H1 (cell line): ENCODE measurements at regions not wholly inside any gene's neighbourhood (a gene's known extent, or its start where the extent isn't known, plus 50 kb on each side); places are given as distances from the start of the nearest gene placed in this dataset.

Experiments
- CTCF ChIA-PET: fragments of 300-600 bp; sonication (Branson Sonifier 250); formaldehyde crosslinking; loops from one replicate; lab custom pipeline; 2021; ENCODE audit not compliant: partially characterized antibody; lab: Charles Lee
- POLR2A ChIA-PET: fragments of 300-600 bp; sonication (Branson Sonifier 250); formaldehyde crosslinking; loops from one replicate; lab custom pipeline; 2021; ENCODE audit warnings: inconsistent platforms; ENCODE audit not compliant: partially characterized antibody; lab: Charles Lee
- DNase-seq, 2 experiments: peaks; one replicate each; pipeline versions ENCODE4 v3.0.0 to v3.0.0-alpha.2; 2010 to 2022; ENCODE audit warnings: low spot score in 2 of 2, low read depth in 1 of 2, mixed read lengths in 1 of 2
- FAIRE-seq: peaks from 2 replicates; lab custom pipeline; 2011; peaks lifted over from hg19 to GRCh38; lab: Jason Lieb, UNC
- H2AFZ ChIP-seq: 2 replicates; pipeline ENCODE4 v1.8.1; 2012; ENCODE audit warnings: low read length, inconsistent platforms
- H2AK5ac ChIP-seq: 2 replicates; pipeline ENCODE4 v1.6.1; 2013; ENCODE audit warnings: low read depth, low read length
- H2BK120ac ChIP-seq: replicated peaks from 2 replicates; pipeline ENCODE3; 2013; ENCODE audit warnings: low read depth, low read length, inconsistent platforms
- H2BK12ac ChIP-seq: 2 replicates; pipeline ENCODE4 v1.6.1; 2013; ENCODE audit warnings: low read depth, low read length
- H2BK15ac ChIP-seq: 2 replicates; pipeline ENCODE4 v1.6.1; 2013; ENCODE audit warnings: low read length
- H2BK20ac ChIP-seq: 2 replicates; pipeline ENCODE4 v1.6.1; 2013; ENCODE audit warnings: low read length
- H2BK5ac ChIP-seq: 2 replicates; pipeline ENCODE4 v1.6.1; 2013; ENCODE audit warnings: low read depth, low read length
- H3K14ac ChIP-seq: 2 replicates; pipeline ENCODE4 v1.6.1; 2013; ENCODE audit warnings: inconsistent platforms; ENCODE audit not compliant: insufficient read length
- H3K18ac ChIP-seq: 2 replicates; pipeline ENCODE4 v1.6.1; 2013; ENCODE audit warnings: low read length; ENCODE audit errors: extremely low read depth
- H3K23ac ChIP-seq: 2 replicates; pipeline ENCODE4 v1.6.1; 2013; ENCODE audit warnings: inconsistent platforms; ENCODE audit not compliant: insufficient read length
- H3K23me2 ChIP-seq: 2 replicates; pipeline ENCODE4 v1.6.1; 2013; ENCODE audit warnings: low read depth, low read length
- H3K27ac ChIP-seq: 2 replicates; pipeline ENCODE4 v1.6.1; 2011; ENCODE audit warnings: low read depth, low read length, inconsistent platforms
- H3K27me3 ChIP-seq, 4 experiments: replicated peaks in 1 of 4; 1 replicate in 1 of 4; 2 replicates in 3 of 4; pipeline versions ENCODE4 v1.6.1 to v1.8.1; 2011 to 2013; ENCODE audit warnings: low read length in 3 of 4, mild to moderate bottlenecking in 3 of 4, inconsistent platforms in 2 of 4, mixed read lengths in 2 of 4, moderate library complexity in 1 of 4; ENCODE audit not compliant: control insufficient read depth in 3 of 4, insufficient read depth in 3 of 4; ENCODE audit errors: extremely low read depth in 1 of 4
- H3K36me3 ChIP-seq, 4 experiments: 2 replicates each; pipeline versions ENCODE4 v1.6.1 to v1.8.1; 2011 to 2013; ENCODE audit warnings: mild to moderate bottlenecking in 4 of 4, low read length in 3 of 4, moderate library complexity in 2 of 4, control low read depth in 1 of 4, inconsistent platforms in 1 of 4; ENCODE audit not compliant: insufficient read depth in 4 of 4, control insufficient read depth in 2 of 4
- H3K4ac ChIP-seq: replicated peaks from 2 replicates; pipeline ENCODE3; 2013; ENCODE audit warnings: low read length, low read depth, mixed read lengths, inconsistent platforms; ENCODE audit not compliant: insufficient read length
- H3K4me1 ChIP-seq, 4 experiments: replicated peaks in 1 of 4; 1 replicate in 1 of 4; 2 replicates in 3 of 4; pipeline versions ENCODE4 v1.6.1 to v1.8.1; 2011 to 2013; ENCODE audit warnings: low read length in 3 of 4, inconsistent platforms in 2 of 4, mixed read lengths in 1 of 4; ENCODE audit not compliant: insufficient read depth in 4 of 4, control insufficient read depth in 3 of 4
- H3K4me2 ChIP-seq, 2 experiments: 2 replicates each; pipeline versions ENCODE4 v1.6.1 to v1.8.1; 2011 to 2013; ENCODE audit warnings: low read depth in 2 of 2, low read length in 2 of 2, control low read depth in 1 of 2, inconsistent platforms in 1 of 2, mild to moderate bottlenecking in 1 of 2; ENCODE audit not compliant: insufficient read depth in 1 of 2
- H3K4me3 ChIP-seq, 4 experiments: fragments of 200-600, 300-600 bp in 1 of 4; sonication (generic), shearing (Covaris generic), sonication (Bioruptor Twin) in 1 of 4; 2 replicates each; pipeline versions ENCODE4 v1.5.1 to v1.8.1; 2011 to 2016; ENCODE audit warnings: low read length in 4 of 4, low read depth in 3 of 4, control low read depth in 2 of 4, inconsistent platforms in 2 of 4, mild to moderate bottlenecking in 2 of 4, mixed read lengths in 1 of 4, moderate library complexity in 1 of 4; ENCODE audit not compliant: insufficient read depth in 2 of 4; ENCODE audit errors: extremely low read depth in 1 of 4
- H3K56ac ChIP-seq: replicated peaks from 2 replicates; pipeline ENCODE3; 2013; ENCODE audit warnings: low read depth, mild to moderate bottlenecking, mixed read lengths, low read length, inconsistent platforms; ENCODE audit not compliant: insufficient read length
- H3K79me1 ChIP-seq: 2 replicates; pipeline ENCODE4 v1.6.1; 2013; ENCODE audit warnings: low read depth, low read length, control low read depth
- H3K79me2 ChIP-seq, 2 experiments: 2 replicates each; pipeline versions ENCODE4 v1.6.1 to v1.8.1; 2012 to 2013; ENCODE audit warnings: low read length in 2 of 2, mild to moderate bottlenecking in 2 of 2, inconsistent platforms in 1 of 2; ENCODE audit not compliant: insufficient read depth in 2 of 2, control insufficient read depth in 1 of 2
- H3K9ac ChIP-seq, 4 experiments: replicated peaks in 1 of 4; 1 replicate in 1 of 4; 2 replicates in 3 of 4; pipeline versions ENCODE4 v1.6.1 to v1.8.1; 2011 to 2013; ENCODE audit warnings: low read depth in 3 of 4, low read length in 3 of 4, control low read depth in 2 of 4, mild to moderate bottlenecking in 2 of 4, moderate library complexity in 2 of 4, inconsistent platforms in 1 of 4; ENCODE audit errors: extremely low read depth in 1 of 4
- H3K9me3 ChIP-seq, 2 experiments: 2 replicates each; pipeline versions ENCODE4 v1.6.1 to v1.8.1; 2012 to 2013; ENCODE audit warnings: mild to moderate bottlenecking in 2 of 2, moderate library complexity in 2 of 2, control low read depth in 1 of 2, inconsistent platforms in 1 of 2, low read depth in 1 of 2, low read length in 1 of 2, mixed read lengths in 1 of 2; ENCODE audit not compliant: insufficient read depth in 2 of 2
- H4K20me1 ChIP-seq, 2 experiments: replicated peaks in 1 of 2; 2 replicates each; pipeline versions ENCODE3 to v1.8.1; 2011 to 2013; ENCODE audit warnings: inconsistent platforms in 2 of 2, low read length in 2 of 2, mild to moderate bottlenecking in 1 of 2; ENCODE audit not compliant: insufficient read depth in 2 of 2, control insufficient read depth in 1 of 2
- H4K5ac ChIP-seq: 2 replicates; pipeline ENCODE4 v1.6.1; 2013; ENCODE audit warnings: low read length, low read depth, mixed read lengths, inconsistent platforms; ENCODE audit not compliant: insufficient read length
- H4K8ac ChIP-seq: 2 replicates; pipeline ENCODE4 v1.8.0; 2013; ENCODE audit warnings: mild to moderate bottlenecking, moderate library complexity, low read length, inconsistent platforms; ENCODE audit not compliant: insufficient read depth; ENCODE audit errors: extremely low read depth
- H4K91ac ChIP-seq: replicated peaks from 2 replicates; pipeline ENCODE3; 2013; ENCODE audit warnings: low read length, mixed read lengths, inconsistent platforms; ENCODE audit not compliant: insufficient read length
- ASH2L ChIP-seq: fragments of 200-600, 300-600 bp; sonication (generic); IDR thresholded peaks from one replicate; pipeline ENCODE4 v1.7.1; 2017; ENCODE audit warnings: low read length
- BACH1 ChIP-seq: IDR thresholded peaks from 2 replicates; pipeline ENCODE4 v1.6.1; 2012; ENCODE audit warnings: low read length, improper control_type of control experiment
- CBX5 ChIP-seq: fragments of 300-800, 300-1000 bp; sonication (generic); IDR thresholded peaks from 2 replicates; pipeline ENCODE4 v1.7.1; 2016; ENCODE audit warnings: antibody characterized with exemption, low read length, low read depth
- CHD1 ChIP-seq: IDR thresholded peaks from 2 replicates; pipeline ENCODE4 v1.6.1; 2012; ENCODE audit warnings: low read depth, low read length, improper control_type of control experiment
- CREB1 ChIP-seq: IDR thresholded peaks from 2 replicates; pipeline ENCODE4 v1.6.1; 2012; ENCODE audit warnings: inconsistent platforms
- CTCF ChIP-seq, 3 experiments: IDR thresholded peaks; 1 replicate in 2 of 3; 2 replicates in 1 of 3; pipeline versions ENCODE4 v1.5.1 to v1.6.1; 2011; ENCODE audit warnings: low read length in 3 of 3, mild to moderate bottlenecking in 3 of 3, inconsistent platforms in 2 of 3, low read depth in 1 of 3, moderate library complexity in 1 of 3; ENCODE audit not compliant: insufficient read depth in 1 of 3; ENCODE audit errors: control extremely low read depth in 1 of 3
- EGR1 ChIP-seq: IDR thresholded peaks from 2 replicates; pipeline ENCODE4 v1.6.1; 2011; ENCODE audit warnings: low read depth, low read length, borderline replicate concordance
- EP300 ChIP-seq, 2 experiments: IDR thresholded peaks; 1 replicate in 1 of 2; 2 replicates in 1 of 2; pipeline ENCODE4 v1.6.1; 2011 to 2012; ENCODE audit warnings: low read depth in 2 of 2, low read length in 2 of 2, mild to moderate bottlenecking in 2 of 2, borderline replicate concordance in 1 of 2, inconsistent platforms in 1 of 2, moderate library complexity in 1 of 2
- HDAC2 ChIP-seq, 2 experiments: fragments of 300-600 bp in 1 of 2; sonication (generic) in 1 of 2; IDR thresholded peaks; 2 replicates each; pipeline ENCODE4 v1.6.1; 2011 to 2012; ENCODE audit warnings: low read depth in 2 of 2, low read length in 2 of 2, mild to moderate bottlenecking in 2 of 2, moderate library complexity in 2 of 2, borderline replicate concordance in 1 of 2, inconsistent platforms in 1 of 2
- JUN ChIP-seq: IDR thresholded peaks from 2 replicates; pipeline ENCODE4 v1.6.1; 2011; ENCODE audit warnings: low read depth, mild to moderate bottlenecking, improper control_type of control experiment, low read length
- SP2 ChIP-seq: IDR thresholded peaks from 2 replicates; pipeline ENCODE4 v1.6.1; 2012; ENCODE audit warnings: mild to moderate bottlenecking, low read length, inconsistent platforms
- SUZ12 ChIP-seq: fragments of 200-600 bp; sonication (generic); IDR thresholded peaks from 2 replicates; pipeline ENCODE4 v1.6.1; 2012; ENCODE audit warnings: mild to moderate bottlenecking, inconsistent platforms, low read length, moderate library complexity, mixed read lengths
- WGBS, 2 experiments: shearing (Covaris generic) in 1 of 2; methylation state at CpG; one replicate each; pipeline versions ENCODE4 v1.1.6 to v1.1.7; 2013 to 2015; ENCODE audit warnings: low lambda C conversion rate in 2 of 2, mixed read lengths in 2 of 2, inconsistent platforms in 1 of 2, low coverage in 1 of 2, missing lambda C conversion rate in 1 of 2; ENCODE audit not compliant: insufficient replicate concordance in 2 of 2, insufficient coverage in 1 of 2, insufficient read length in 1 of 2; ENCODE audit errors: extremely low coverage in 1 of 2, missing lambda C conversion rate in 1 of 2; 5-methylcytosine and 5-hydroxymethylcytosine counted together

- Histone ChIP-seq H3K27me3 (no peaks in the 10 kb centered on the region; a peak in 1 of 7 replicates), H3K36me3 (no peaks in the 10 kb centered on the region), H2BK5ac (no peak overlapping the region), H3K79me2 (no peaks in the 10 kb centered on the region), H2AFZ (no peak overlapping the region), H3K79me1 (no peaks in the 10 kb centered on the region), H3K27ac (no peak overlapping the region), H3K23me2 (no peaks in the 10 kb centered on the region), H4K91ac (no peak overlapping the region), H2BK120ac (no peak overlapping the region), H3K4me2 (no peak overlapping the region), H2BK15ac (no peak overlapping the region), H3K23ac (no peak overlapping the region), H4K8ac (no peak overlapping the region), H3K4ac (no peak overlapping the region), H4K5ac (no peak overlapping the region), H3K9me3 (peaks cover 65 to 69% of the 10 kb centered on the region in 2 experiments), H3K4me3 (no peak overlapping the region), H2BK20ac (no peak overlapping the region), H3K4me1 (no peaks in the 10 kb centered on the region), H3K9ac (no peak overlapping the region), H3K18ac (no peak overlapping the region), H4K20me1 (no peaks in the 10 kb centered on the region), H3K56ac (no peak overlapping the region), H3K14ac (no peak overlapping the region), H2AK5ac (no peak overlapping the region), H2BK12ac (no peak overlapping the region)
- 74% methylated on average over 2 of the region's 2 CpGs; no CpG with 5 or more reads in 1 of the 2 experiments for whole genome bisulfite sequencing, 2 experiments
- POLR2A ChIA-PET = no interaction called here
- DNase-seq (no peak), FAIRE-seq (no peak)
- CTCF ChIA-PET = no interaction called here
- TF ChIP-seq EGR1 (no peak), SUZ12 (no peak), JUN (no peak), BACH1 (no peak), ASH2L (no peak), CHD1 (no peak), EP300 (IDR thresholded peaks at IDR 0.05; ENCODE audit: borderline replicate concordance in 1 of 2, low read depth in 2 of 2, low read length in 2 of 2) (no peak), SP2 (no peak), CREB1 (no peak), CTCF (IDR thresholded peaks at IDR 0.05; ENCODE audit: control extremely low read depth in 1 of 3, insufficient read depth in 1 of 3, low read depth in 1 of 3, low read length in 3 of 3) (no peak), HDAC2 (IDR thresholded peaks at IDR 0.05; ENCODE audit: borderline replicate concordance in 1 of 2, low read depth in 2 of 2, low read length in 2 of 2) (no peak), CBX5 (no peak)
These were observed 1081.2 kb downstream of the SOCS6 start for GRCh38 chr18:71370095-71370494.
